Cardiac fibroblast (primary cell): ENCODE measurements at regions not wholly inside any gene's neighbourhood (a gene's known extent, or its start where the extent isn't known, plus 50 kb on each side); places are given as distances from the start of the nearest gene placed in this dataset.

Experiments used
- DNase-seq, 2 donors: peaks; one replicate each; pipeline versions ENCODE4 v3.0.0 to v3.0.0-alpha.2; 2010; ENCODE audit warnings: low read depth in 2 of 2
- H3K4me3 ChIP-seq, 2 donors: replicated peaks in 1 of 2; 1 replicate in 1 of 2; 2 replicates in 1 of 2; pipeline ENCODE4 v1.5.1; 2011; ENCODE audit warnings: low read depth in 2 of 2, low read length in 2 of 2, mild to moderate bottlenecking in 2 of 2, moderate library complexity in 1 of 2
- CTCF ChIP-seq: IDR thresholded peaks from one replicate; pipeline ENCODE4 v1.5.1; 2011; ENCODE audit warnings: low read depth, mild to moderate bottlenecking, low read length, inconsistent platforms

- H3K4me3 ChIP-seq: no peak overlapping the region
- DNase-seq: no peak
- no peak for TF ChIP-seq CTCF
Observed at GRCh38 chr10:80708185-80708584, 170.5 kb downstream of the SH2D4B start.

GRCh38 chr10:80708808-80709207 is 171.1 kb downstream of the SH2D4B start:
- H3K4me3 ChIP-seq: no peak overlapping the region
- DNase-seq: no peak
- TF ChIP-seq CTCF: no peak

- H3K4me3 ChIP-seq: no peak overlapping the region
- no peak for DNase-seq
- no peak for TF ChIP-seq CTCF
Observed at GRCh38 chr10:80709866-80710265, 172.2 kb downstream of the SH2D4B start.

- no peak overlapping the region for H3K4me3 ChIP-seq
- TF ChIP-seq CTCF: no peak
- no peak for DNase-seq
Observed at GRCh38 chr10:80713398-80713928, 175.8 kb downstream of the SH2D4B start.

GRCh38 chr10:80714566-80714965 is 176.9 kb downstream of the SH2D4B start:
- TF ChIP-seq CTCF: no peak
- DNase-seq: no peak
- no peak overlapping the region for H3K4me3 ChIP-seq

- no peak for DNase-seq
- TF ChIP-seq CTCF: no peak
- no peak overlapping the region for H3K4me3 ChIP-seq
Observed at GRCh38 chr10:80718024-80718423, 180.3 kb downstream of the SH2D4B start.

GRCh38 chr10:80719935-80720334 is 182.2 kb downstream of the SH2D4B start:
- no peak for DNase-seq
- TF ChIP-seq CTCF: no peak
- H3K4me3 ChIP-seq: no peak overlapping the region
